ENCODE measurements at regions not wholly inside any gene's neighbourhood (a gene's known extent, or its start where the extent isn't known, plus 50 kb on each side); places are given as distances from the start of the nearest gene placed in this dataset.

DNA sequence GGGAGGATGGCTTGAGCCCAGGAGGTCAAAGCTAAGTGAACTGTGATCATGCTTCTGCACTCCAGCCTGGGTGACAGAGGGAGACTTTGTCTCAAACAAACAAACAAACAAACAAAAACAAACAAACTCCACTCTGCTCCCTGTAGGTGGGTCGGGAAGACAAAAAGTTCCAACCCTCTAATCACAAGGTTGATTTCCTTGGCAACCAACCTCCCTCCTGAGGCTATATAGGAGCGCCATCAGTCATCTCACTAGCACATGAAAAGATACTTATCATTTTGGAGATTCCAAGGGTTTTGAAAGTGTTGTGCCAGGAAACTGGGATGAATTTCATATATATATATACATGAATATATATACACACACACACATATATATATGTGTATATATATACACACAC, 160.5 kb downstream of the TUSC1 start:
- no peak for TF ChIP-seq ZBTB26 (tag by site-specific recombination; optimal IDR thresholded peaks at IDR 0.05)
- no peak for TF ChIP-seq ZIC2 (tag by site-specific recombination; IDR thresholded peaks at IDR 0.05)

Data from HEK293 (cell line).